ENCODE measurements at regions not wholly inside any gene's neighbourhood (a gene's known extent, or its start where the extent isn't known, plus 50 kb on each side); places are given as distances from the start of the nearest gene placed in this dataset.

DNA sequence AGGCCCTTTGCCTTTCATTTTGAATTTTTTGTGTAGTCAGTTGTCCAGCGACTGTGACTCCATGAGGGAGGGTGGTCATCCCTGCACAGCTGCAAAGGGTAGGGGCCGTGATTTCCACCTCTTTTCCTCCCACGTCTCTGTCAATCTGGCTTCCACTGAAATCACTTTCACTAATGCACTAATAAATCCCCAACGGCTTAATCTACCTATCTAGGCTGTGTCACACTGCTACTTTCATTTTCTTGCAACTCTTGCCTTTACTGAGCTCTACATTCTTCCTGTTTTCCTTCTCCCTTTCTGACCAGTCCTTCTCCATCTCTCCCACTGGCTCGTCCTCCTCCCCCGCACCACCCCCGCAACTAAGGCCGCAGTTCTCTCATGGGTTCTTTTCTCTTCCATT is 212.3 kb upstream of the FOXN3 start:
- no peak for DNase-seq (ENCODE audit: low read depth in 2 of 2)

DNA sequence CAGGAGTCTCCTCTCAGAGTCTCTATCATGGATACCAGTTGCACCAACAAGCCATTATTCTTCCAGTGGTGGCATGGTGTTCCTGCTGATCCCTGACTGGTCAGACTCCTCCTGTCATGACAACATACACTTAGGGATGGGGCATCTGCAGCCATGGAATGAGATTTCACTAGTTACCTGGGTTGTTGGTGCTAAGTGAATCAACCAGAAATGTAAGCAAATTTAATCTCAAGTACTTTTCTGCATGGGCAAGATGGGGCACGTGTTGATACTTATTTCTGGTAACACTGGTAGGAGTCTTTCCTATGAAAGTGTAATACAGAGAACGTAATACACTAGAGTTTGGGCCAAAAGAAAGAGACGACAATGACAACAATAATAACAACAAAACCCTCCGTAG is 211.5 kb upstream of the FOXN3 start:
- no peak for DNase-seq (ENCODE audit: low read depth in 2 of 2)

DNA sequence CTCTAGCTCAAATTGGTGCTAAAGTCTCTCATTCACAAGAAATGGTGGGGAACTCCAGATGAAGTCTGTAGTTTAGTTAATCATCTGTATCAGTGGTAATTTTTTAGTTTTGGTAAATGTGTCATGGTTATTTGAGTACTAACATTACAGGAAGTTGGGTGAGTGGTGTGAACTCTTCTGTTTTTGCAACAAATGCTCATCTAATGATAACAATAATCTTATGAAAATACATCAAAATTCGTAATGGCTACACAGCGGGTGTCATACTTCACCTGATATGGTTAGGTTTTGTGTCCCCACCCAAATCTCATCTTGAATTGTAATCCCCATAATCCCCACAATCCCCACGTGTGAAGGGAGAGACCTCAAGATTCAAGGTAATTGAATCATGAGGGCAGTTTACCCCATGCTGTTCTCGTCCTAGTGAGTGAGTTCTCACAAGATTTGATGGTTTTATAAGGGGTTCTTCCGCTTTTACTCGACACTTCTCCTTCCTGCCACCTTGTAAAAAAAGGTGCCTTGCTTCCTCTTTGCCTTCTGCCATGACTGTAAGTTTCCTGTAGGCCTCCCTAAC is 209.3 kb upstream of the FOXN3 start:
- no peak for DNase-seq (ENCODE audit: low read depth in 2 of 2)

DNA sequence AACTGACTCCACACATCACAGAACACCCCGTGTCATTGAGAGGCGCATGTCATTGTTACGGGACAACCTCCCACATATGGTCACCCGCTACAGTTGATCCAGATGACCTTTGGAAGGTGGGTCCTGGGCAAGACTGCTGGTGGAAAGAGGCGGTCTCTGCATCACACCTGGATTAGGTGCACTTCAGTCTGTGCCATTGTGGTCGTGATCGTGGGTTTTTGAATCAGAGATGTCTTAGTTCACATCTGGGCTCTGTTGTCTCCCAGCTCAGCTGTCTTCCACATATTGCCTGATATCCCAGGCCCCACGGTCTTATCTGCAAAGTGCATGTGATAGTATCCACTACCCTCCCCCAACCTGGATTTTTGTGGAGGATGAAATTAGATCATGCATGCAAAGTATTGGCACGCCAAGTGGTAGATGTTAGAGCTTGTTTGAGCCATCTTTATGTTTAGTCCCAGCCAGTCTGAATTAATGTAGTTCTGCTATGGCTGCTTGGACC is 208.7 kb upstream of the FOXN3 start:
- DNase-seq (ENCODE audit: low read depth in 2 of 2): no peak

DNA sequence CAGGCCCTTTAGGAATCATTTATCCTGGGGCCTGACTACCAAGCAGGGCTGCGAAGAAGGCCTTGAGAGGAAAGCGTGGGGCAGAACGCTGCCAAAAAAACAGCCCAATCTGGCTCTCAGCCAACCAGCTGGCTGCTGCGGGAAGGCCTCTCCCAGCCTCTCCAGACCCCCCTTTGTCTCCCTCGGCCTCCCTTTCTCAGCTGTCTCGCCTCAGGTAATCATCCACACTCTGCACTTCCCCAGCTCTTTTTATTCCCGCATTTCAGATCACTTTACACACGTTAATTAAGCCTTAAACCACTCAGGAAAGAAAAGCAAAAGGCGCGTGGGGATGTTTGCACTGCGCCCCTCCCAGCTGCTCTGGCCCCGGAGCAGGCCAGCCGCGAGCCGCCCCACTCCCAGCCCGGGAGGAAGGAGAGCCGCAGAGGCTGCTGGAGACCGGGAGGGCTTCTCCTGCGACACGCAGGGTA is 208.2 kb upstream of the FOXN3 start:
- no peak for DNase-seq (ENCODE audit: low read depth in 2 of 2)

DNA sequence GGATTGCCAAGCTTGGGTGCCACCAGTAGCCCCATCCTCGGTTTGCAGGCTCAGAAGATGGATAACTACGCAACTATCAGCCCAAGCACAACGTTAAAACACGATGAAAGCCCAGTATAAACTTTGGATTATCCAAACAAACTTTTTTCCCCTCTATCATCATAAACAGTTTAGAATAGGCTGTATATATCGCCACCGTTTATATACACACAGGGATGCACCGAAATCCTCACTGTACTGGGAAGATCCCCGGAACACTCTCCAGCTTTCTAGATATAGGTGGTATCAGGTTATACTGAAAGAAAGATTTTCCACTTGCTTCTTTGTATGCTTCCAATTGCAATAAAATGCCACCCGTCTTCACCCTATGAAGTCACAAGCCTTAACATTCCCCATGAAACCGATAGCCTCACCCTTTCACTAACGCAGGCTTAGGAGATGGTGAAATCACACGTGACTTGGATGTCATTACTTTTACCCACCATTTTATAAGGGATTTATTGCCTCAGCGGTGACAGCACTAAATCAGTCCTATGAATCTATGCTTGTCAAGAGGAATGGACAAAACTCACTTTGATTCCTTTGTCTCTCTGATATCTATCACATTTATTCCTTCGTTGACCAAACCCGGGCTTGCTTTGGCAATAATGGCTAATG is 207.6 kb upstream of the FOXN3 start:
- DNase-seq (ENCODE audit: low read depth in 2 of 2): no peak

DNA sequence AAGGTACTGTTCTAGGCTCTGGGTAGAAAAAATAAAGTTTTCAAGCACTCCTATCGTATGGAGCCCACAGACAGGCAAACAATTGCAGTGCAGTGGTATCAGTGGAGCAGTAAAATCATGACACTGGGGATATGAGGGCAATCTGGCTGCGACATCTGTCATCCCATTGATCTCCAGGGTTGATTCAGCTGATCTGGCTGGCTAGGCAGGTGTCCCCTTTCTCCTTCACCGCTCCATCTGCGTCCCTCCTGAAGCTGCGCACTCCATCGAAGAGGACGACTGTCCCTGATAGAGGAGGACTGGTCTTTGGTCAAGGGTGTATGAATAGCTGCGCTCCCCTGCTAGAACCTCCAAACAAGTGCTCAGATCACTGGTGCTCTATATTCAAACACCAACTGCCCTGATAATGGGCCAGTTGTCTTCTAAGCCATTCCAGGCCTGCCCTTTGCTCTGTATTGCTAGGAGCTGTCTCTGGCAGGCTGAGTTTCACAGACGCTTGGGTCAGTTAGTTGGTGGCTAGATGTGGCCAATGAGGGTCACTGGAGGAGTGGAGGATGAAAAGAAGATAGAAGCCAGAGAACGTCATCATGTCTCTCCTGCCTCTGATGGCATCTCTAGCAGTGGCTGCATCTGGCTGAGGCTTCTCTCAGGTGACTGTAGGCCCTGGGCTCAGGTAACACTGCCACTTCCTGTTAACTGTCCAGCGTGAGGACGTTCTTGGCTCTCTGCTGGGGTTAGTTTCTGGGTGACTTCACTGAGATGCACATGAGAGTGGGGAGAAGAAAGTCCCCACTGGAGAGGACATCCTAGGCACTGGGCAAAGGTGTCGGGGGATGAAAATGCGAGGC is 205.0 kb upstream of the FOXN3 start:
- DNase-seq (ENCODE audit: low read depth in 2 of 2): no peak

DNA sequence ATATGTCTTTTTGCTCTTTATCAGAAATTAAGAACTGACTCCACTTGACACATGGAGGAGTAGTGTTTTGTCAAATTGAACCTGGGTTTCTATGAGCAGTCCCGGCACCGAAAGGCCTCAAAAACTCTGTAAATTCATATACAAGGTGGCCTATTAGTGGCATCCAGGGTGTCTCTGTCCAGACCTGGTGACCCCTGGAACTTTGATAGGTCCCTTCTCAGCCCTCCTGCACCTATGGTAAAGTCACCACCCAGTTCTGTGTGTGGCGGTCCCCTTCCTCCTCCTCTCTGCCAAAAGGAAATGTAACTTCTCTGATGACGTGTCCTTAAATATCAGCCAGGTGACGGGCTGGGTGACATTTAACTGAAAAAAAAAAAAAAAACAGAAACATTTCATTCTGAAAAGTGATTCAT is 204.0 kb upstream of the FOXN3 start:
- no peak for DNase-seq (ENCODE audit: low read depth in 2 of 2)

DNA sequence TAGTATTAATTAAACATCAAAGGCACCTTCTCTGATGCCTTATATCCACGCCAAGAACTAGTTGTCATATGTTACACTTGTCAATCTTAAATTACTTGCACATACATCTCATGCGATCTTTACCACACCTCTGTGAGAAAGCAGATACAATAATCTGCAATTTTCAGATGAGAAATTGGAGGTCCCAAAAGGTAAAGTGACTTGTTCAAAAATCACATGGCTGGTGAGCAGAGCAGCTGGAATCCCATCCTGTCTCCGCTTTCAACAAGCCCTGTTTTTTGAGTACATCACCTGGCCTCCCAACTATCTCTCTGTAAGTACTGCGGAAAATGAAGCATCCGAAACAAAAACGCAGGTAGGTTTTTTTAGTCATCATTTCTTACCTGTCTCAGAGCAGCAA is 203.4 kb upstream of the FOXN3 start:
- no peak for DNase-seq (ENCODE audit: low read depth in 2 of 2)

DNA sequence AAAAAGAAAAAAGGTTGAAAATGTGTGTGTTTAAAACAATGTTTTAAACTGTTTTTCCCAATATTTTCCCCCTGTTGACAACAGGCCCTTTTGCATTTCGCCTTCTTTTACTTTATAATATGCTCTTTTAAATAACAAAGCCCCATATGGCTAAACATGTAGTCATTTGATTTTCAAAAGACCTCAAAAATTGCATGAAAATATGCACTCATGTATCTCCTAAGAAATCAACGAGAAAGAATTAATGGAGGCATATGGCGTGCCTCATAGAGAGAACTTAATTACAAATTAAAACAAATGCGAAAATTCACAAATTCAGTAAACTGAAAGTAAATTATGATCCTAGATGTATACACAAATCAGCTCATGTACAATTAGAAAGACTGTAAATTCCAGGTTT is 202.6 kb upstream of the FOXN3 start:
- DNase-seq (ENCODE audit: low read depth in 2 of 2): no peak

DNA sequence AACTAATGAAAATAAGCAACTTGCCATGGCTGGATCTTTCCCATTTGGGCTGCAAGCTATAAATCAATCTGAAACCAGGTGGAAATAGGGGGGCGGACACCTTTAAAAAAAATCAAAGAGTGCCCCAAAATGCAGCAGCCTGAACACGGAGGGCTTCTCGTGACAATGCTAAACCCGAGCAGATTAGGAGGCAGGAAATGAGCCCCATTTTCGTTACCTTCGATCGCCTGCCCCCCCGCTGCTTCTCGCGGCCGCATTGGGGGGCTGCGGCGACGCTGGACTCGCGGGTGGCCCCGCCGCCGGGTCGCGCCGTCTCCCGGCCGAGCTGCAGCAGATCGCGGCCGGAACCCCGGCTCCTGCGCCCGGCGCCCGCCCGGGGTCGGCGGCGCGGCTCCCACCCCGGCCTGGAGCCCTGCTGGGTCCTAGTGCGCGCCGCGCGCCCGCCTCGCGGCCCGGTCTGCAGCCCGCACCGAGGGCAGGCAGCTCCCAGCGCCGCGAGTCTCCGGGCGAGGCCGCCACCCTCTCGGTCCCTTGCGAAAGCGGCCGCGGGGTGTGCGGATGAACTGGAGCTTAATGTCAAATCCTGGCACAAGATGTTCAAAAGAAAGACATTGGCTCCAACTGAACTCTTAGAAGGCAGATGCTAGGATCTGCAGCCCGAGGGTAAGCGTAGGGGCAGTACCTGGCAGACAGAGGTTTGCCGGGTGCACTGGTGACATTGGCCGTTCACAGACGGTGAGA is 201.9 kb upstream of the FOXN3 start:
- no peak for DNase-seq (ENCODE audit: low read depth in 2 of 2)

DNA sequence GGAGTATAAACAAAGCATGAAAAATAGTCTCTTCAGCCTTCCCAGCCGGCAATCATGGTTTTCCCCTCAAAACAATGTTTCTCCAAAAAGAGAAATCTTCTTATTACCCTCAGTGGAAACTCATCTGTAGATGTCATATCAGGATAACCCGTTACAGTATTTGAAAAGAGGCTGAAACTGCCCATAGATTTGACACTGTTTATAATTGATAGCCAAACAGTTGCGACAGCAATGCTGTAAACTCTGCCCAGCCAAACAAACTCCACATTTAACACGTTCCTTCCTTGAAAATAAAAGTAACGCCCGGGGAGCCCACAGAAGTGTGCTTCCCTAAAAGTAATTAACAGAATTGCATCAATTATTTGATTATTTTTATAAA is 201.3 kb upstream of the FOXN3 start:
- DNase-seq (ENCODE audit: low read depth in 2 of 2): no peak

DNA sequence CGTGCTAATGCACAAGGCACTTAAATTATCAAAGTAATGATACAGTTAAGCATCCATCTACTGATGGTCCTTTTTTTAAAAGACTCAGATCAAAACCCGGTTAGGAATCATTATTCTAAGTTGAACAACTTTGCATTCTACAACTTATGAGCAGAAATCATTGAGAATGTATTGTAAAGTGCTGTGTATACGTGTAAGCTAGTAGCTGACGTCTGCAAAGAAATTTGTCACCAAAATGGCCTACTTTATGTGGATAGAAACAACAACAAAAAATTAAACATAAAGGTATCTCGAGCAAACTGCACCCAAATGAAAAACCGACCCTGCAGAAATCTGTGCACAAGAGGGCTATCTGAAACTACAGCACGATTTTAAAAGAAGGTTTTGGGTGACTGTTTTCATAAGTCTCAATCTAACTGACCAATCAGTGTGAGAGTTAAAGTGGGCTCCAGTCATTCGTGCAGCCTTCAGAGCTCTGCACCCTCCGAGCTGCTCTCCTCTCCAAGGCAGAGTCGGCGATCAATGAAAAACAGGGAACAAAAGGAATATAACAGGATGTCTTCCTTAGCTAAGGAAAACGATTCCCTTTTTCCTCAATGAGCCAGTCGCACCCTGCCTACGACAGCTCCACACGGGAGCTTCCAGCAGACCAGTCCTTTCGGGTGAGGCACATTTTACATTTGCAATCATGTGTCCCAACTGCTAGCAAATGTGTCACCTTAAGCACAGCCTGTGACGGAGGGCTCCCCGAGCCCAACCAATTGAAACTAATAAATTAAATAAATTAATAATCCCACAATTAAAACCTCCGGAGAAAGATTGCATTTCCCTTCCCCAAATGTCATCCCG is 200.7 kb upstream of the FOXN3 start:
- DNase-seq (ENCODE audit: low read depth in 2 of 2): no peak

DNA sequence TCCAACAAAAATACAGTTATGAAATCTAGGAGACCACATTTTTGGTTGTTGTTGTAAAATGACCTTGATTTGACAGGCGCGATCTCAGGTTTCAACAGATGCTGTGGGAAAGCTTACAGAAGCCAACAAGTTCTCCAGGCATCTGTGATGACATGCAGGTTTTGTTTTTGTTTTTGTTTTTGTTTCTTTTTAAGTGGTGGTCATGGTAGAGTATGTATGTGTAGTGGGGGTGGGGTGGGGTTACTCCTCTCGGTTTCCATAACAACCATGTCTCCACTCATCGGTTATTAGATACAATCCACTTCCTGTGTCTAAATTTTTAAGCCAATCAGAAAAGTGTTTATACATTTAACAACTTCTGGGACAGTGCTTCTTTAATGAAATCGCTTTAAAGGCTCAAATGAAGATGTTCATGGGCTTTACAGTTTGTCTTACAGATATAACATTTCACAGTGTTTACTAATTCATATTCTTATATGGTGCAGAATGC is 199.9 kb upstream of the FOXN3 start:
- no peak for DNase-seq (ENCODE audit: low read depth in 2 of 2)

DNA sequence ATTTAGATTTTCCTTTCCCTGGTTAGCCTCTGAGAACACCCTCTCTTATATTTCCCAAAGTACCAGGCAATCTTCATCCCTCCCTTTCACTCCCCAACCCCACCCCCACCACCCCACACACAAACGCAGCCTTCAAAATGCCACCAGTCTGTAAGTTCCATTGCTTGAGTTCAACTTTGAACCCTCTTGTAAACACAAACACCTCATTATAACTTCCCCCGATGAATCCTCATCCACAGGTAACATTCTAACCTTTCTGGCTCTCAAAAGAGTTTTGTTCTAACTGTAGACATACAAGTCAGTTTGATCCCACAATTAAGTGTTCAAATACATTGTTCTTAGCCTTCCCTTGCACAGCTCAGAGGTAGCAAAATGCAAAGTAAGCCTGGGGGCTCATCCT is 199.4 kb upstream of the FOXN3 start:
- DNase-seq (ENCODE audit: low read depth in 2 of 2): no peak

DNA sequence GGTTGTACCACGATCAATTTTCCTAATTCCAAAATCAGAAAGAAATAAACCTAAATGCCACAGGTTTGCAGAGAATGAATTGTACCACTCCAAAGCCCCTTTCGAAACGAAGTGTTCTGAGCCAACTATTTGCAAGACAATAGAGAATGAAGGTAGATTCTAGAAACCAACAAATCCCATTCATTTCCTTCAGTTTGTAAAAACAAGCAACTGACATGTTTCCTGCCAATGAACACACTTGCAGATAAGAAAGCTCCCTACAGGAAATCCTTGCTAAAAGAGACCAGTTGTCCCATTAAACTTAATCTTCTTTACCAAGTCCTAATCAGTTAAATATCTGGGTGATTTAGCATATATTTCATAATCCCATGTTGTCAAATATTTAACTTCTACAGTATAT is 198.4 kb upstream of the FOXN3 start:
- no peak for DNase-seq (ENCODE audit: low read depth in 2 of 2)

DNA sequence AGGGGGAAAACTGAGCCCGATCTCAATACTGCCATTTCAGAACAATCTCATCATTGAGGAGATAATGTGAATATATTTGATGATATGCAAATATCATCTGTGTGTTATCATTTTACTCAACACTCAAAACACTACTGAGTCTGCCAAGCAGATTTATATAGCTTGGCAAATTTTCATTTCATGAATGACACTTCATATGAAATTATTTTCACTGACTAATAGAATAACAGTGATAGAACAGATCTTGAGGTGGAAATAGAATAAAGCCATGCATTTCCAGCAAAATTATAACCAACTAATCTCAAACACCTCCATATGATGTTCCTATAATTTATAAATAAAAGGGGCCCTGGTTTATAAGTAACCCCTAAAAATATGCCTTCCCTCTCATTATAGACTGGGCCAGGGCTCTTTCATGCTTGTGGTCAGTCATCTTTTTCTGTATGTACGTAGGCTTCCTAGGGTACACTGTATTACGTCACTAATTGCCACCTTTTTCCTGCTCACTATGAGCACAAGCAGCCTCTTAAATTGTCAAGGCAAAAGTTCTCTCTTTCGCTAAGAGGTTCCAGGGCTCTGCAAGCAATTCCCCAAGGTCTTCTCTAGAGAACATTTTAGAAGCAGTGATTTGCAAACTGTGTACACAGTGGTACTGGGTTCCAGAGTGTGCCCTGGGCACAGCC is 197.1 kb upstream of the FOXN3 start:
- no peak for DNase-seq (ENCODE audit: low read depth in 2 of 2)

DNA sequence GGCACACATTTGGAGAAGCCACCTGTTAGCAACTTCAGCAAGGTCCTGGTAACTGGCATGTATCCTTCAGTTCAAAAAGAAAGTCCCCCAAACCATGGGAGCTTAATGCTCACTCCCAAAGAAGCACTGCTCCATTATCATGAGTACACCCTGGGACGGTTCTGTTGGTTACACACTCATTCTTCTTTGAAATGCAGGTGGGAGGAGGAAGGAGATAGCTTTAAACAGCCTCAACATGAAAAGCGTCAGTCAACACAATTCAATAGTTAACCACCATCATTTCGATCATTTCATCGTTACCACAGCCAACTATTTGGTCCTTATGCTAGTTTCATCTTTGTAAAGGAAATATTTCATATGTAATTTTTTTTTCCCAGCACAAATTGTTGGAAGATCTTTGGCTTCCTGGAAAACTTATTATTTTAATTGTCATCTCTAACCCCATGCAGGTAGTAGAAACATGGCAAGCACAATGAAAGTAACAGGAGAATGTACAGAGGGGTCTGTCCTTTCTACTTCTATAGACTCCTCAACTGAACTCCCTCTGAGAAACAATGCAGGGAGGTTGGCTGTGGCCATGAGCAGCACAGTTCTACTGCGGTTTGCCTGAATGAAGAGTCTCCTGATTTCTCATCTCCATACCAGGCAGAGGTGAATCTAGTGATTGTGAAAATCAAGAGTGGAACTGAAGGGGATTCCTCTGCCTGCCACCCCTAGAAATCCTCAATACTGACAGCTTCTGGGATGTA is 196.4 kb upstream of the FOXN3 start:
- no peak for DNase-seq (ENCODE audit: low read depth in 2 of 2)

DNA sequence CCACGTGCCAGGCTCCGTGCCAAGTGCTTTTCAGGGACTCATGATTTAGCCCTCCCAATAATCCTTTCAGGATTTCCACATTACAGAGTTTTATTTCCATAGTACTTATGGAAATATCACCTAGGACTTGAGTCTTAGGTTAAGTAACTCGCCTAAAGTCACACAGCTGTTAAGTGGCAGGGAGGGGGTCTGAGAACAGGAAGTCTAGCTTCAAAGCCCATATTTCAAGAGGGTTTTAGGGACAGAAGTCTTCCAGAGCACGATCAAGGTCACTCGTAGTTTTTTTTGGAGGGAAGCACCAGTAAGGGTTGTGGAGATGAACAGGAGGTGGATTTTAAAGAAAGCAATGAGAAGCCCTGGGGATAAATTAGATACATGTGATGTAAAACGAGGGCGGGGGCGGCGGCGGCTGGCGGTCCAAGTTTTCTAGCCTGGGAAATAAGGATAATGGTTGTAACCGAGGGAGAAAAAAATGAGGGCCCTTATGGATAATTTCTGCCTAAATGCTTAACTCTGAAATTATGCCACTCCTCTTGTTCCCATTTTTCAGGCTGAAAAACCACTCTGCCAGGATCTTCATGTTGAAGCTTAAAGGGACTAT is 192.6 kb upstream of the FOXN3 start:
- DNase-seq (ENCODE audit: low read depth in 2 of 2): no peak

Measured in stimulated activated CD4-positive, alpha-beta T cell treated with anti-CD3 and anti-CD28 coated beads, Interleukin-1b, Interleukin-23, amount 100 ng/mL, for 1 hour (primary cell).